Inflammatory macrophage treated with lipopolysaccharide for 1 hour (primary cell): ENCODE measurements at regions not wholly inside any gene's neighbourhood (a gene's known extent, or its start where the extent isn't known, plus 50 kb on each side); places are given as distances from the start of the nearest gene placed in this dataset.
"Not testable (repeated sequence)": the region's sequence is repeated elsewhere in the genome, so short reads cannot be mapped to it uniquely, and the experiment has no call there.

Source experiments
- DNase-seq, 2 donors: peaks; one replicate each; pipeline ENCODE4 v3.0.0-alpha.2; 2020 to 2022

DNA sequence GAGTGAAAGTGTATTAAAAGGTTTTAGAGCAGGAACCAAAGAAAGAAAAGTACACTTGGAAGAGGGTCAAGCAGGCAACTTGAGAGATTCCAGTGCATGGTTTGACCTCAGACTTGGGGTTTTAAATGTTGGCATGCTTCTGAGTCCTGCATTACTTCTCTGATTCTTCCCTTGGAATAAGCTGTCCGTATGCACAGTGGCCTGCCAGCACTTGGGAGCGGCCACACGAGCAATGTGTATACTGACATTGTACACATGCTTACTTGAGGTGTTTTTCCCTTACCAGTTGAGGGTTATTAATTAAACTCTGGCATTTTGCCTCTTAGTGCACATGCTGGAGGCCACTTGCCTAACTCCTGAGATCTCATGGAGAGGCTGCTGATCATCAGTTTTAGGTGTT is 786.6 kb upstream of the RGS18 start:
- no peak for DNase-seq

GRCh38 chr1:191388283-191388682 is 770.0 kb upstream of the RGS18 start:
- no peak for DNase-seq

DNA sequence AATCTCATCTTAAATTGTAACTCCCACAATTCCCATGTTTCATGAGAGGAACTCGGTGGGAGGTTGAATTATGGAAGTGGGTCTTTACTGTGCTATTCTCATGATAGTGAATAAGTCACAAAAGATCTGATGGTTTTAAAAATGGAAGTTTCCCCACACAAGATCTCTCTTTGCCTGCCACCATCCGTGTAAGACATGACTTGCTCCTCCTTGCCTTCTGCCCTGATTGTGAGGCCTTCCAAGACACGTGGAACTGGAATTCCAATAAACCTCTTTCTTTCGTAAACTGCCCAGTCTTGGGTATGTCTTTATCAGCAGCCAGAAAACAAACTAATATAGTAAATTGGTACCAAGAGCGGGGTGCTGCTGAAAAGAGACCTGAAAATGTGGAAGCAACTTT is 761.6 kb upstream of the RGS18 start:
- DNase-seq, result no peak

DNA sequence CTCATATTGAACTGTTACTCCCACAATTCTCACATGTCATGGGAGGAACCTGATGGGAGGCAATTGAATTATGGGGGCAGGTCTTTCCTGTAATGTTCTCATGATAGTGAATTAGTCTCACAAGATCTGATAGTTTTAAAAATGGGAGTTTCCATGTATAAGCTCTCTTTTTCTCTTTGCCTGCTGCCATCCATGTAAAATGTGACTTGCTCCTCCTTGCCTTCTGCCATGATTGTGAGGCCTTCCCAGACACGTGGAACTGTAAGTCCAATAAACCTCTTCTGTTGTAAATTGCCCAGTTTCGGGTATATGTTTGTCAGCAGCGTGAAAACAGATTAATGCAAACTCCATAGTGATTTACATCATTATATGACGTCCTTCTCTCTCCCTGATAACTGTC is 759.7 kb upstream of the RGS18 start:
- no peak for DNase-seq

DNA sequence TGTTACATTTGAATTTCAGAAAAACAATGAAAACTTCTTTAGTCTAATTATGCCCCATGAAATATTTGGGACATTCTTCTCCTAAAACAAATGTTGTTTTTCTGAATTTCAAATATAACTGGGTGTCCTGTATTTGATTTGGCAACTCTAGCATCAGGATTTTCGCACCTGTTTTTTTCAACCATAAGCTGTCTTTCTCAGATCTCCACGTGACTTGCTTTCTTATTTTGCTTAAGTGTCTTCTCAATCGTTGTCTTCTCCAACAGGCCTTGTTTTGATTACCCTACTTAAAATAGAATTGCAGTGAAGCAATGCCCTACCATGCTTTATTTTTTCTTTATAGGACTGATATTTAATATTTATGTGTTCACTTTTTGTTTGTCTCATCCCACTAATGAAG is 752.8 kb upstream of the RGS18 start:
- no peak for DNase-seq

GRCh38 chr1:191414981-191415640 is 743.2 kb upstream of the RGS18 start:
- no peak for DNase-seq

- no peak for DNase-seq
Measured at GRCh38 chr1:191419842-191420241, 738.4 kb upstream of the RGS18 start.

DNA sequence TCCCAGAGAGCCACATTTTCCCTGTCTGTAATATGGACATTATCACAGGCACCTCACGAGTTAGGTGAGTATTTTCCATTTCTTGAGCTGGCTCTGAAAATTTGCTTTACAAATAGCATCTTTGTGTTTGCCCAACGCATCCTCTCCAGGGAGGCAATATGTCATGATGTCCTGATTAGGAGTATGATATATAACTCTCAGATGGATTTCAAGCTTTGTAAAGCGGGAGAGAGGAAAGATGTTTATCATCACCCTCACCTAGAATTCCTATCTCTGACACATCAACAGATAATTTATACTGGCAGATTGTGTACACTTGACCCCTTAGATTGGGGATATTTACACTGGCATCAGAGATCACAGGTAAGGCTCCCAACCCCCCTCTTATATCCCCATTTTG is 730.7 kb upstream of the RGS18 start:
- no peak for DNase-seq

- no peak for DNase-seq
Measured at GRCh38 chr1:191432817-191433216, 725.4 kb upstream of the RGS18 start.

- no peak for DNase-seq
Measured at GRCh38 chr1:191438979-191439378, 719.3 kb upstream of the RGS18 start.

GRCh38 chr1:191448279-191448678 is 710.0 kb upstream of the RGS18 start:
- DNase-seq, result not testable (repeated sequence)

- DNase-seq, result no peak
Measured at GRCh38 chr1:191452586-191452985, 705.7 kb upstream of the RGS18 start.

DNA sequence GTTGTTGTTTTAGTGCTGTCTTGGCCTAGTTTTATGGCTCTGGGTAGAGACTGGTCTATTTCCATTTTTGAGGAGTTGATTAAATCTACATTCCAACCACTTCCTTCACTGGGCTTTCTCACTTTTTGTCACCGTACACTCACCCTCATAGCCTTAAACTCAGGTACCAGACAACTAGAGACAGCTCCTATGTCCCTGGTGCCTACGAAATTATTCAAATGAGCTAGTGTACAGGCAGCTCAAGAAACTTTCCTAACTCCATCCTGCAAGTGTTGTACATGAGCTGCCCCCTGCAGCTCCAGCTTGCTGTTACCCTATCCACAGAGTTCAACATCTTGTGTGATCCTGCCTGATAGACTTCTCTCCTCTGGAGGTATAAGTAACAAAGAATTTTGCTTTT is 704.8 kb upstream of the RGS18 start:
- no peak for DNase-seq

DNA sequence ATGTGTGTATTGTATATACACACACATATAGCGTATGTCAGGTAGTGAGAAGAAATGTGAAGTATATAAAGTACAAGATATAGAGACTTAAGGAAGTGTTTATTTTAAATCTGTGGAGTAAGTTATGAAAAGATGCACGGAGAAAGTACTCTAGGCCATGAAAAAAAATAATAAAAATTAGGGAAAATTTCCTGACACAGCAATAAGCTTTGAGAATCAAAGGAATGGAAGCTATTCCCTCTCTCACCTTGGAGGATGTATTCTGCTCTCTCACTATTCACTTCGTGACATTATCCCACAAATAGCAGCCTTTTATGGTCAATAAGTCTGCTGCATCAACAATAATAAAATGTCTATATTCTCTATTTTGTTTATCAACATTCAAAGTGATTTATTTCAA is 700.4 kb upstream of the RGS18 start:
- DNase-seq, result no peak

DNA sequence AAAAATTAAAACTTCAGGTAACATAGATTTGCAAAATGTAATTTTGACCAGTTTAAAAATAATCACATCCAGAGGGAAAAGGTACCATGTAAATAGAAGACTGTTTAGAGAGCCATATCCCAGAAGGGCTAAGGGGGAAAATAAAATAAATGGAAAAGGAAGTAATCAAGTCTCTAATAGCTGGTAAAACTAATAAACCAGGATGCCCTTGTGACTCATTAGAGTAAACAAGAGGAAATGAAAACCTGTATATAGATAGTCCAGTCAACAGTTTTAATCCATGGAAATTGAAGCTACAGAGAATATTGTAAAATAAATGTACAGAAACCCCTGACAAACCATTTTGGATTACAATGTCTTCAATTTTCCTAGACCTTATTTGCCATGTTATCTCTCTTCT is 698.0 kb upstream of the RGS18 start:
- no peak for DNase-seq

GRCh38 chr1:191483988-191484387 is 674.3 kb upstream of the RGS18 start:
- no peak for DNase-seq

GRCh38 chr1:191490303-191490702 is 668.0 kb upstream of the RGS18 start:
- DNase-seq, result no peak

GRCh38 chr1:191495040-191495439 is 663.2 kb upstream of the RGS18 start:
- DNase-seq, result no peak

- no peak for DNase-seq
Measured at GRCh38 chr1:191498318-191498717, 659.9 kb upstream of the RGS18 start.

DNA sequence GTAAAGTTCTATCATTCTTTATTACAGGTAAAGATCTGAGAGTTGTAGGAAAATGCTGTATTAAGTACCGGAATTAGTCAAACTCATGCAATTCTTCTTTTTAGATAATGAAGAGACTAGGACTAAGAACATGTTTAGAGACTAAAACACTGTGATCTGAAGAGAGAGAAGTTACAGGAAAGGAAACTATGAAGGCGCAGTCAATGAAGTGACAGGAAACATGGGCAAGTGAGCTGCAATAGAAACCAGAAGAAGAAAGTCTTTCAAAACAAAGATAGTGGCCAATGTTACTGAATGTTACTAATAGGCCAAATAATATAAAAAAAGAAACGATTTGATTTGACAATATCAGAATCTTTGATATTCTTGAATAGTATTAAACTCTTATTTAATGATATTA is 659.4 kb upstream of the RGS18 start:
- no peak for DNase-seq

- DNase-seq, result no peak
Measured at GRCh38 chr1:191504999-191505398, 653.3 kb upstream of the RGS18 start.

- DNase-seq, result no peak
Measured at GRCh38 chr1:191508239-191508638, 650.0 kb upstream of the RGS18 start.

GRCh38 chr1:191511480-191511879 is 646.8 kb upstream of the RGS18 start:
- DNase-seq, result not testable (repeated sequence)

- DNase-seq, result no peak
Measured at GRCh38 chr1:191517826-191518225, 640.4 kb upstream of the RGS18 start.

- DNase-seq, result no peak
Measured at GRCh38 chr1:191519519-191519918, 638.7 kb upstream of the RGS18 start.

DNA sequence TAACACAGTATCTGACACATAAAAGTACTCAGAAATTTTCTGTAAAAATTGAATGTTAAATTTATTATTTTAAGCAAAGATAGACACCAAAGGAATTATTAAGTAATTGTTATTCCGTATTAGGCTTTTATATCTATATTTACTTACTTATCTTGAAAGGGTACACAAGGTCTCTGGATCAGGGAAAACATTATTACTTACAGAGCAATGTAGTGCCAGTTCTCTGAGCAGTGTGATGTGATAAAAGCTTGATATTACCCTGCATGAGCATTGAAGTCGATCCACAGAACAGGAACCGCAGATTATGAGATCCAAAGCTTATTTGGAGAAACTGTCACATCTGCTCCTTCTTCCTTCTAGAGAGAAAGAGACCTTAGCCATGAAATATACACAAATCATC is 637.9 kb upstream of the RGS18 start:
- no peak for DNase-seq
